ENCODE measurements at regions not wholly inside any gene's neighbourhood (a gene's known extent, or its start where the extent isn't known, plus 50 kb on each side); places are given as distances from the start of the nearest gene placed in this dataset.

- TF ChIP-seq, protein P1, sequence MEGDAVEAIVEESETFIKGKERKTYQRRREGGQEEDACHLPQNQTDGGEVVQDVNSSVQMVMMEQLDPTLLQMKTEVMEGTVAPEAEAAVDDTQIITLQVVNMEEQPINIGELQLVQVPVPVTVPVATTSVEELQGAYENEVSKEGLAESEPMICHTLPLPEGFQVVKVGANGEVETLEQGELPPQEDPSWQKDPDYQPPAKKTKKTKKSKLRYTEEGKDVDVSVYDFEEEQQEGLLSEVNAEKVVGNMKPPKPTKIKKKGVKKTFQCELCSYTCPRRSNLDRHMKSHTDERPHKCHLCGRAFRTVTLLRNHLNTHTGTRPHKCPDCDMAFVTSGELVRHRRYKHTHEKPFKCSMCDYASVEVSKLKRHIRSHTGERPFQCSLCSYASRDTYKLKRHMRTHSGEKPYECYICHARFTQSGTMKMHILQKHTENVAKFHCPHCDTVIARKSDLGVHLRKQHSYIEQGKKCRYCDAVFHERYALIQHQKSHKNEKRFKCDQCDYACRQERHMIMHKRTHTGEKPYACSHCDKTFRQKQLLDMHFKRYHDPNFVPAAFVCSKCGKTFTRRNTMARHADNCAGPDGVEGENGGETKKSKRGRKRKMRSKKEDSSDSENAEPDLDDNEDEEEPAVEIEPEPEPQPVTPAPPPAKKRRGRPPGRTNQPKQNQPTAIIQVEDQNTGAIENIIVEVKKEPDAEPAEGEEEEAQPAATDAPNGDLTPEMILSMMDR (conservative IDR thresholded peaks at IDR 0.05) = no peak
- no peak for TF ChIP-seq EZH2 (IDR thresholded peaks at IDR 0.05; ENCODE audit: low read depth)
Observed at GRCh38 chr3:177979703-177980102, 556.5 kb upstream of the KCNMB2 start.

All from PC-9 (cell line).